SK-N-SH (cell line): ENCODE measurements at regions not wholly inside any gene's neighbourhood (a gene's known extent, or its start where the extent isn't known, plus 50 kb on each side); places are given as distances from the start of the nearest gene placed in this dataset.
A peak's percentile ranks its signal among the peaks of the same experiment; 100 is the strongest.

Source experiments
- CTCF ChIA-PET: fragments of 300-600, 350-600 bp; formaldehyde crosslinking; extraction: SDS; loops from one replicate; lab custom pipeline; 2021; lab: Yijun Ruan, JAX
- POLR2A ChIA-PET: fragments of 350-600 bp; sonication (Branson Sonifier 250); formaldehyde crosslinking; extraction: SDS; loops from one replicate; lab custom pipeline; 2020; ENCODE audit warnings: antibody characterized with exemption, inconsistent platforms; lab: Yijun Ruan, JAX
- DNase-seq: peaks from one replicate; pipeline ENCODE4 v3.0.0; 2012
- H2AFZ ChIP-seq: fragments of 200-600 bp; sonication (generic); 2 replicates; pipeline ENCODE4 v1.8.1; 2016; ENCODE audit warnings: antibody characterized with exemption, mild to moderate bottlenecking, low read depth
- H3F3A ChIP-seq: fragments of 200-600 bp; sonication (generic); replicated peaks from 2 replicates; pipeline ENCODE3; 2016; ENCODE audit warnings: antibody characterized with exemption, mild to moderate bottlenecking; ENCODE audit not compliant: insufficient read depth
- H3K27ac ChIP-seq, 2 experiments: fragments of 200-500 bp in 1 of 2; fragments of 200-600 bp in 1 of 2; sonication (Bioruptor generic) in 1 of 2; sonication (generic), shearing (Covaris generic) in 1 of 2; 2 replicates each; pipeline versions ENCODE4 v1.5.1 to v1.6.1; 2014 to 2016; ENCODE audit warnings: low read depth in 2 of 2, inconsistent platforms in 1 of 2, low read length in 1 of 2, mild to moderate bottlenecking in 1 of 2, mixed read lengths in 1 of 2
- H3K27me3 ChIP-seq: fragments of 200-600 bp; sonication (generic), shearing (Covaris generic); 2 replicates; pipeline ENCODE4 v1.6.1; 2016; ENCODE audit warnings: mixed run types; ENCODE audit not compliant: insufficient read depth
- H3K36me3 ChIP-seq, 2 experiments: fragments of 200-500 bp in 1 of 2; fragments of 200-600 bp in 1 of 2; sonication (Bioruptor generic) in 1 of 2; sonication (generic) in 1 of 2; replicated peaks in 1 of 2; 2 replicates each; pipeline versions ENCODE3 to v1.5.1; 2014 to 2016; ENCODE audit warnings: low read length in 1 of 2, mild to moderate bottlenecking in 1 of 2; ENCODE audit not compliant: insufficient read depth in 2 of 2, control insufficient read depth in 1 of 2
- H3K4me1 ChIP-seq, 2 experiments: fragments of 200-500 bp in 1 of 2; fragments of 200-600 bp in 1 of 2; sonication (Bioruptor generic) in 1 of 2; sonication (generic), shearing (Covaris generic) in 1 of 2; 2 replicates each; pipeline versions ENCODE4 v1.5.1 to v1.6.1; 2014 to 2016; ENCODE audit warnings: low read depth in 1 of 2, low read length in 1 of 2, mixed run types in 1 of 2; ENCODE audit not compliant: insufficient read depth in 2 of 2, control insufficient read depth in 1 of 2
- H3K4me2 ChIP-seq: fragments of 200-600 bp; sonication (generic), shearing (Covaris generic); 2 replicates; pipeline ENCODE4 v1.6.1; 2017; ENCODE audit warnings: mixed run types
- H3K4me3 ChIP-seq, 2 experiments: fragments of 200-500 bp in 1 of 2; fragments of 200-600 bp in 1 of 2; sonication (Bioruptor generic) in 1 of 2; sonication (generic), shearing (Covaris generic) in 1 of 2; 2 replicates each; pipeline versions ENCODE4 v1.5.1 to v1.8.1; 2014 to 2016; ENCODE audit warnings: low read depth in 2 of 2, inconsistent platforms in 1 of 2, low read length in 1 of 2, mild to moderate bottlenecking in 1 of 2, mixed read lengths in 1 of 2, moderate library complexity in 1 of 2
- H3K79me2 ChIP-seq: fragments of 200-600 bp; sonication (generic); 2 replicates; pipeline ENCODE4 v1.8.1; 2017; ENCODE audit warnings: mild to moderate bottlenecking; ENCODE audit not compliant: insufficient read depth
- H3K9ac ChIP-seq: fragments of 200-600 bp; sonication (generic); 2 replicates; pipeline ENCODE4 v1.6.1; 2017; ENCODE audit warnings: mixed run types
- H3K9me2 ChIP-seq: fragments of 200-600 bp; sonication (generic); 2 replicates; pipeline ENCODE4 v1.6.1; 2017; ENCODE audit warnings: mixed run types
- H3K9me3 ChIP-seq: fragments of 200-600 bp; sonication (generic); 2 replicates; pipeline ENCODE4 v1.6.1; 2017; ENCODE audit warnings: mixed run types, mild to moderate bottlenecking, moderate library complexity
- H4K20me1 ChIP-seq: fragments of 200-600 bp; sonication (generic); 2 replicates; pipeline ENCODE4 v1.6.1; 2017; ENCODE audit warnings: mild to moderate bottlenecking, mixed run types; ENCODE audit not compliant: insufficient read depth
- FOXJ3 ChIP-seq: sonication (generic); formaldehyde crosslinking; IDR thresholded peaks from 2 replicates; pipeline ENCODE4 v1.5.1; 2020; ENCODE audit warnings: mild to moderate bottlenecking, missing genetic modification reagents
- GATA2 ChIP-seq: sonication (generic); formaldehyde crosslinking; IDR thresholded peaks from 2 replicates; pipeline ENCODE4 v1.5.0; 2020; ENCODE audit warnings: mild to moderate bottlenecking, missing genetic modification reagents
- JUND ChIP-seq: IDR thresholded peaks from 2 replicates; pipeline ENCODE4 v1.4.0; 2012
- MEF2A ChIP-seq: IDR thresholded peaks from 2 replicates; pipeline ENCODE4 v1.4.0; 2012; ENCODE audit warnings: low read depth, borderline replicate concordance
- MXI1 ChIP-seq: IDR thresholded peaks from 2 replicates; pipeline ENCODE4 v1.6.1; 2012; ENCODE audit warnings: mild to moderate bottlenecking, low read depth, low read length, improper control_type of control experiment
- NRF1 ChIP-seq: IDR thresholded peaks from 2 replicates; pipeline ENCODE4 v1.6.1; 2012; ENCODE audit warnings: low read depth, mild to moderate bottlenecking, low read length
- RAD21 ChIP-seq: IDR thresholded peaks from 2 replicates; pipeline ENCODE4 v1.6.1; 2012; ENCODE audit warnings: mild to moderate bottlenecking, low read length
- RCOR1 ChIP-seq: fragments of 150-350 bp; IDR thresholded peaks from 2 replicates; pipeline ENCODE4 v1.6.1; 2017; ENCODE audit warnings: antibody characterized with exemption, low read length
- RFX5 ChIP-seq: IDR thresholded peaks from 2 replicates; pipeline ENCODE4 v1.6.1; 2012; ENCODE audit warnings: mild to moderate bottlenecking, improper control_type of control experiment, low read length
- RXRA ChIP-seq: IDR thresholded peaks from 2 replicates; pipeline ENCODE4 v1.4.0; 2012; ENCODE audit warnings: low read depth, mild to moderate bottlenecking, borderline replicate concordance
- SIN3A ChIP-seq: IDR thresholded peaks from 2 replicates; pipeline ENCODE4 v1.6.1; 2012; ENCODE audit warnings: low read depth, mild to moderate bottlenecking, low read length, moderate library complexity, borderline replicate concordance
- TAF1 ChIP-seq: IDR thresholded peaks from 2 replicates; pipeline ENCODE4 v1.6.1; 2012; ENCODE audit warnings: low read depth, mild to moderate bottlenecking, low read length, moderate library complexity, borderline replicate concordance
- TCF12 ChIP-seq: IDR thresholded peaks from 2 replicates; pipeline ENCODE4 v1.4.0; 2012
- YY1 ChIP-seq: IDR thresholded peaks from 2 replicates; pipeline ENCODE4 v1.4.0; 2012; ENCODE audit warnings: low read depth, mild to moderate bottlenecking
- WGBS: methylation state at CpG from one replicate; pipeline ENCODE4 v1.1.6; 2017; ENCODE audit warnings: low lambda C conversion rate; 5-methylcytosine and 5-hydroxymethylcytosine counted together
- TF ChIP-seq, protein P1 (sequence below): IDR thresholded peaks from 2 replicates; pipeline ENCODE4; 2012
- TF ChIP-seq, protein P2 (sequence below): IDR thresholded peaks from 2 replicates; pipeline ENCODE4 v1.4.0; 2012; ENCODE audit warnings: low read depth, borderline replicate concordance
- TF ChIP-seq, protein P3 (sequence below): IDR thresholded peaks from 2 replicates; pipeline ENCODE4 v1.4.0; 2012; ENCODE audit warnings: low read depth, borderline replicate concordance
- TF ChIP-seq, protein P4 (sequence below): fragments of 150-350 bp; IDR thresholded peaks from 2 replicates; pipeline ENCODE4 v1.6.1; 2016; ENCODE audit warnings: mild to moderate bottlenecking, low read depth, low read length
- TF ChIP-seq, protein P5 (sequence below): IDR thresholded peaks from 2 replicates; pipeline ENCODE4 v1.4.0; 2012; ENCODE audit warnings: low read depth

DNA sequence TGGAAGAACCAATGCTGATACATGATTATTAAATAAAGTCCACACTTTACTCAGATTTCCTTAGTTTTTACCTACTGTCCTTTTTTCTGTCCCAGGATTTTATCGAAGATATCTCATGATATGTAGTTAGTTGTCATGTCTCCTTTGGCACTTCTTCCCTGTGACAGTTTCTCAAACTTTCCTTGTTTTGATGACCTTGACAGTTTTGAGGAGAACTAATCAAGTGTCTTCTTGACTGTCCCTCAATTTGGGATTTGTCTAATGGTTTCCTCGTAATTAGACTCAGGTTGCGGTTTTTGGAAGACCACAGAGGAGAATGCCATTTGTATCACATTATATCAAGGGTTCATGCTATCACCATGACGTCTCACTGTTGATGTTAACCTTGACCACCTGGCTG, 483.1 kb upstream of the ZNF608 start:
- POLR2A ChIA-PET: no interaction called here
- no peak overlapping the region for H2AFZ ChIP-seq
- 85% methylated on average over 4 of the region's 4 CpGs for WGBS

DNA sequence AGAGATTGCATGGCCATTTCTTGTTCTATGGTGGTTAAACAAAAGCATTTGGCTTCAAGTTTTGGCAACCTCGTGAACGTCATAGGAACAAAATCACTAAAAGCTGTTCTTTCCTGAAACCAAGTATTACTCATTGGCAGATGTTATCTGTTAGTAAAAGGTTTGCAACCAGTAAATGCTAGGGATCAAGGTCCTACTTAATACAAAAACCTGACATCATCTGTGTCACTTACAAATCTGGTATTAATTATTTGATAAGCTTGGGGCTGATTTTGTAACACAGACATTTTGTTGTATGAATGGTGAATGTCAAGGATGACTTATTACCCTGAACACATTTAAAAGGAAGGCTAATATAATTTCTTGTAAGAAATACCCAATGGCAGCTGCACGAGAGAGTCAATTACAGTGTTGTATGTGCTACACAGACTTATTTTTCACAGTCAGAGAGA, 486.4 kb upstream of the ZNF608 start:
- Histone ChIP-seq H3K4me1 (peaks cover 3 to 13% of the 10 kb centered on the region in 2 experiments; a peak in 2 of 4 replicates), H3K9ac (no peak overlapping the region), H3K79me2 (no peaks in the 10 kb centered on the region), H2AFZ (no peak overlapping the region), H3K27ac (peak overlapping the region; percentile 85 to 88), H3K27me3 (no peaks in the 10 kb centered on the region), H4K20me1 (no peaks in the 10 kb centered on the region), H3K4me3 (no peak overlapping the region), H3K9me2 (no peaks in the 10 kb centered on the region), H3F3A (peaks cover 8% of the 10 kb centered on the region), H3K4me2 (peak overlapping the region; percentile 31; the same call in 1 of the 2 replicates), H3K36me3 (no peaks in the 10 kb centered on the region), H3K9me3 (no peaks in the 10 kb centered on the region)
- 14% methylated on average over 3 of the region's 3 CpGs for WGBS
- CTCF ChIA-PET: interaction anchor here (0.6 to 2.2 kb wide), 5 partner anchors 43 to 232 kb away, joined by 3 to 6 read pairs (median 4); no protein-coding TSS in a partner anchor
- DNase-seq: peak; percentile 61
- POLR2A ChIA-PET: interaction anchor here (1.0 to 2.0 kb wide), 5 partner anchors 32 to 494 kb away, joined by 4 to 21 read pairs (median 6); no protein-coding TSS in a partner anchor
- TF ChIP-seq GATA2: peak; percentile 98
- TF ChIP-seq, protein P1, sequence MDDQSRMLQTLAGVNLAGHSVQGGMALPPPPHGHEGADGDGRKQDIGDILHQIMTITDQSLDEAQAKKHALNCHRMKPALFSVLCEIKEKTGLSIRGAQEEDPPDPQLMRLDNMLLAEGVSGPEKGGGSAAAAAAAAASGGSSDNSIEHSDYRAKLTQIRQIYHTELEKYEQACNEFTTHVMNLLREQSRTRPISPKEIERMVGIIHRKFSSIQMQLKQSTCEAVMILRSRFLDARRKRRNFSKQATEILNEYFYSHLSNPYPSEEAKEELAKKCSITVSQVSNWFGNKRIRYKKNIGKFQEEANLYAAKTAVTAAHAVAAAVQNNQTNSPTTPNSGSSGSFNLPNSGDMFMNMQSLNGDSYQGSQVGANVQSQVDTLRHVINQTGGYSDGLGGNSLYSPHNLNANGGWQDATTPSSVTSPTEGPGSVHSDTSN: peak; percentile 98
- no peak for TF ChIP-seq SIN3A
- TF ChIP-seq, protein P2, sequence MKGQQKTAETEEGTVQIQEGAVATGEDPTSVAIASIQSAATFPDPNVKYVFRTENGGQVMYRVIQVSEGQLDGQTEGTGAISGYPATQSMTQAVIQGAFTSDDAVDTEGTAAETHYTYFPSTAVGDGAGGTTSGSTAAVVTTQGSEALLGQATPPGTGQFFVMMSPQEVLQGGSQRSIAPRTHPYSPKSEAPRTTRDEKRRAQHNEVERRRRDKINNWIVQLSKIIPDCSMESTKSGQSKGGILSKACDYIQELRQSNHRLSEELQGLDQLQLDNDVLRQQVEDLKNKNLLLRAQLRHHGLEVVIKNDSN: no peak
- TF ChIP-seq, protein P3, sequence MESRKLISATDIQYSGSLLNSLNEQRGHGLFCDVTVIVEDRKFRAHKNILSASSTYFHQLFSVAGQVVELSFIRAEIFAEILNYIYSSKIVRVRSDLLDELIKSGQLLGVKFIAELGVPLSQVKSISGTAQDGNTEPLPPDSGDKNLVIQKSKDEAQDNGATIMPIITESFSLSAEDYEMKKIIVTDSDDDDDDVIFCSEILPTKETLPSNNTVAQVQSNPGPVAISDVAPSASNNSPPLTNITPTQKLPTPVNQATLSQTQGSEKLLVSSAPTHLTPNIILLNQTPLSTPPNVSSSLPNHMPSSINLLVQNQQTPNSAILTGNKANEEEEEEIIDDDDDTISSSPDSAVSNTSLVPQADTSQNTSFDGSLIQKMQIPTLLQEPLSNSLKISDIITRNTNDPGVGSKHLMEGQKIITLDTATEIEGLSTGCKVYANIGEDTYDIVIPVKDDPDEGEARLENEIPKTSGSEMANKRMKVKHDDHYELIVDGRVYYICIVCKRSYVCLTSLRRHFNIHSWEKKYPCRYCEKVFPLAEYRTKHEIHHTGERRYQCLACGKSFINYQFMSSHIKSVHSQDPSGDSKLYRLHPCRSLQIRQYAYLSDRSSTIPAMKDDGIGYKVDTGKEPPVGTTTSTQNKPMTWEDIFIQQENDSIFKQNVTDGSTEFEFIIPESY: peak; percentile 87
- TF ChIP-seq FOXJ3 (CRISPR knock-in tag): peak; percentile 93
- no peak for TF ChIP-seq NRF1
- TF ChIP-seq, protein P4, sequence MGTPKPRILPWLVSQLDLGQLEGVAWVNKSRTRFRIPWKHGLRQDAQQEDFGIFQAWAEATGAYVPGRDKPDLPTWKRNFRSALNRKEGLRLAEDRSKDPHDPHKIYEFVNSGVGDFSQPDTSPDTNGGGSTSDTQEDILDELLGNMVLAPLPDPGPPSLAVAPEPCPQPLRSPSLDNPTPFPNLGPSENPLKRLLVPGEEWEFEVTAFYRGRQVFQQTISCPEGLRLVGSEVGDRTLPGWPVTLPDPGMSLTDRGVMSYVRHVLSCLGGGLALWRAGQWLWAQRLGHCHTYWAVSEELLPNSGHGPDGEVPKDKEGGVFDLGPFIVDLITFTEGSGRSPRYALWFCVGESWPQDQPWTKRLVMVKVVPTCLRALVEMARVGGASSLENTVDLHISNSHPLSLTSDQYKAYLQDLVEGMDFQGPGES: no peak
- TF ChIP-seq MXI1: peak; percentile 51; the same call in 1 of the 2 replicates
- no peak; the same call in 1 of the 2 replicates for TF ChIP-seq YY1
- no peak for TF ChIP-seq RFX5
- no peak for TF ChIP-seq TAF1
- TF ChIP-seq, protein P5, sequence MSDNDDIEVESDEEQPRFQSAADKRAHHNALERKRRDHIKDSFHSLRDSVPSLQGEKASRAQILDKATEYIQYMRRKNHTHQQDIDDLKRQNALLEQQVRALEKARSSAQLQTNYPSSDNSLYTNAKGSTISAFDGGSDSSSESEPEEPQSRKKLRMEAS: peak; percentile 82
- peak; percentile 100 for TF ChIP-seq TCF12

More for the DNA sequence above, 483.1 kb upstream of the ZNF608 start:
- TF ChIP-seq, protein P5: no peak
- TF ChIP-seq RXRA (no peak), NRF1 (no peak), RAD21 (no peak), JUND (no peak), MEF2A (no peak), RCOR1 (no peak)
- TF ChIP-seq, protein P2: no peak
- TF ChIP-seq, protein P1: no peak
- no peaks in the 10 kb centered on the region for H4K20me1 ChIP-seq
- no peak overlapping the region for H3K4me2 ChIP-seq
- no peak overlapping the region for H3K9ac ChIP-seq
- CTCF ChIA-PET: no interaction called here
- no peak overlapping the region for H3K27ac ChIP-seq
- DNase-seq: no peak
- H3K9me3 ChIP-seq: no peaks in the 10 kb centered on the region
- no peaks in the 10 kb centered on the region for H3K9me2 ChIP-seq
- H3K27me3 ChIP-seq: no peaks in the 10 kb centered on the region
- H3K4me3 ChIP-seq: no peak overlapping the region
- no peaks in the 10 kb centered on the region for H3K36me3 ChIP-seq
- no peaks in the 10 kb centered on the region for H3K79me2 ChIP-seq
- H3F3A ChIP-seq: peaks cover 8% of the 10 kb centered on the region
- peaks cover 7 to 17% of the 10 kb centered on the region in 2 experiments; a peak in 2 of 4 replicates for H3K4me1 ChIP-seq
